DMS114 treated with DMSO at 0.1 percent for 48 hours (cell line): ENCODE measurements at regions not wholly inside any gene's neighbourhood (a gene's known extent, or its start where the extent isn't known, plus 50 kb on each side); places are given as distances from the start of the nearest gene placed in this dataset.
"Not testable (repeated sequence)": the region's sequence is repeated elsewhere in the genome, so short reads cannot be mapped to it uniquely, and the experiment has no call there.

Experiments used
- DNase-seq: peaks from one replicate; lab custom pipeline; 2025; ENCODE audit not compliant: unreplicated experiment; lab: John Stamatoyannopoulos, UW

- no peak for DNase-seq
These were observed 821.5 kb downstream of the EFNA5 start for GRCh38 chr5:106849266-106849665.

DNA sequence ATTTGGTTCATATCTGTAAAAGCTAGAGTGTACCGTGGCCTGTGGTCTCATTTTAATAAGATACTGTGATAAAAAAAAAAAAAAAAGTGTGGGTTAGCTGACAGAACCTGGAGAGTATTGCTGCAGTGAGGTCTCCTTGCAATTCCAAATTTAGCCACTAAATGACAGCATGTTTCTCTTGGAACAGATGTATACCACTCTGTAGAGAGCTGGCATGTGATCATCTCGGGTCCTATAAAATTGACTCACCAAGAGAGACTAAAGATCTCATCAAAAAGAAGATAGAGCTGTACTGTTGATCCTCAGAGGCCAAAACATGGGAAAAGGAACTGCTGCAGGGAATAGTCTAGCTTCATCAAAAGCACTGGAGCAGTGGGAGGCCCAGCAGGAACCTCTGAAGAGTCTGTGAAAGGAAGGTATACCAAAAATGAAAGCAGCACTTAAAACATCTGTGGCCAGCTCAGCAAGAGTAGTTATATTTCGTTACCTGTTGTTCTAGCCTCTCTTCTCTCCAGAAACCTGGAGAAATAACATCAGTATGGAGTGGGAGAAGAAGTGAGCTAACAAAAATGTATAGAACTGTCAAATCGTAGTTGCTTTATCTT, 826.8 kb downstream of the EFNA5 start:
- DNase-seq = no peak

- DNase-seq = no peak
These were observed 837.2 kb downstream of the EFNA5 start for GRCh38 chr5:106833517-106833916.

GRCh38 chr5:106827061-106827460, 843.7 kb downstream of the EFNA5 start:
- no peak for DNase-seq

DNA sequence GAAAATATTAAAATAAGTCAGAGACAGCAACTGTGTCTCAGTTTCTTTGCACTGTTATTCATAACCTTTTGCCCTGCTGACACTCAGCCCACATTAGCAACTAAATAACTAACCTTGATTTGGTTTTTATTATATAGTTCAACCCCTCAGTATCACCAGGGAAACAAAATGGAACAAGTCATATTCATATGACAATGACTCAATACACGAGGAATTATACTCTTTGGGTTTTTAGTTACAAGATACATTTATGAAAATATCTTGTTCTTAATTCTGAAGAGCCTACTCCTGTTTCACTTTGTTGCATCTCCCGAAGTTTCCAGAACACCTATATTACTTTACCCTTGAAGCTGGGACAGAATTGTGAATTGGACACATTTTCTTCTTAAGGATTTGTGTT, 845.4 kb downstream of the EFNA5 start:
- no peak for DNase-seq

DNA sequence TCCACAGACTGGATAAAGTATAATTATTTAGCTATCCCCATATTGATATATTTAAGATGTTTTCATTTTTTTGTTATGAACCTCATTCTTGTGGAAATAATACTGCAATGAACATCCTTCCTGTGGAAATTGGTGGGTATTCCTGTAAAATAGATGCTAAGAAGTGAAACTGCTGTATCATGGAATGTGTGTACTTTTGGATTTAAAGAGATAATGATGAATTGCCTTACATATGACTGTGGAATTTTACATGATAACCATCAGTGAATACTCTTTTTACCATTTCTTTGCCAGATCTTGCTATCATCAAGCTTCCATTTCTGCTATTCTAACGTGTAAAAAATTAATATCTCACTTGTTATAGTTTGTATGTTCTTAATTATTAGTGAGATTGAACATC, 847.9 kb downstream of the EFNA5 start:
- DNase-seq = no peak

- no peak for DNase-seq
These were observed 852.2 kb downstream of the EFNA5 start for GRCh38 chr5:106818552-106818951.

DNA sequence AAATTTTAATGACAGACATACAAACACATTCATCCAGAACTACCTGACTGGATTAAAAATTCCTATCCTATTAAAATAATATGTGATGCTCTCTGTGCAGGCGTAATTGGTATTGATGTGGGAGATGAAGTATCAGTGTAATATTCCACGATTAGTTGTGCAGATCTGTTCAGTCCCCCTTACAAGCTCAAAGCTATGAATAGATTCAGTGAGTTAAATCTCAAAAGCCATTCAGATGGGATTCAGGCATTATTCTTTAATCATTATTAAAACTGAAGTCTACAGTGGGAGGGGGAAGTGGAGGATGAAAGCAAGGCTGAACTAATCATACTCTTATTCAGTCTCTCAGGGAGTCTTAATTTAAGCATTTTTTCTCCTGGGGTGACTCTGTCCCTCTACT, 855.8 kb downstream of the EFNA5 start:
- DNase-seq = no peak

- DNase-seq = no peak
These were observed 869.2 kb downstream of the EFNA5 start for GRCh38 chr5:106801554-106801953.

GRCh38 chr5:106797996-106798395, 872.7 kb downstream of the EFNA5 start:
- DNase-seq = no peak

- no peak for DNase-seq
These were observed 874.7 kb downstream of the EFNA5 start for GRCh38 chr5:106796081-106796480.

- DNase-seq = no peak
These were observed 885.9 kb downstream of the EFNA5 start for GRCh38 chr5:106784846-106785245.

DNA sequence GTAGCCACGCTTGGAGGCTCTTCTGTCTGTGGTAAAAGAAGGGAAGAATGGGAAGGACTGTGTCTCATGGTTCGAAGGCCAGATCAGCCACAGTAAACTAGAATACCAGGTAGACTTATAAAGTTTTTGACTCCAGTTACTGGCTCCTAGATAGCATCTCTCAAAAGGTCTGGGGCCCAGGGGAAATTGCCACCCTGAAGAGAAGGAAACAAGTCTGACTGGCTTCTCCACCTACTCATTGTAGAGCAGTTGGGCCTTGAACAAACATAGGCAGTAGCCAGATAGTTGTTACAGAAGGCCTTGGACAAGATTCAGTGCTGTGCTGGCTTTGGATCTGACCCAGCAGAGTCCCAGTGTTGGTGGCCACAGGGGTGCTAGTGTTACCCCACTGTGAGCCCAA, 890.4 kb downstream of the EFNA5 start:
- DNase-seq = no peak

DNA sequence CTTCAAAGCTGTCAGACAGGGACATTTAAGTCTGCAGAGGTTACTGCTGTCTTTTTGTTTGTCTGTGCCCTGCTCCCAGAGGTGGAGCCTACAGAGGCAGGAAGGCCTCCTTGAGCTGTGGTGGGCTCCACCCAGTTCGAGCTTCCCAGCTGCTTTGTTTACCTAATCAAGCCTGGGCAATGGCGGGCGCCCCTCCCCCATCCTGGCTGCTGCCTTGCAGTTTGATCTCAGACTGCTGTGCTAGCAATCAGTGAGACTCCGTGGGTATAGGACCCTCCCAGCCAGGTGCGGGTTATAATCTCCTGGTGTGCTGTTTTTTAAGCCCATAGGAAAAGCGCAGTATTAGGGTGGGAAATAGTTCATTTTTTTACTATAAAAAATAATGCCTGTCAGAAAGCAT, 894.2 kb downstream of the EFNA5 start:
- DNase-seq = not testable (repeated sequence)

- no peak for DNase-seq
These were observed 902.3 kb downstream of the EFNA5 start for GRCh38 chr5:106768392-106768791.

GRCh38 chr5:106766916-106767315, 903.8 kb downstream of the EFNA5 start:
- DNase-seq = no peak

- DNase-seq = no peak
These were observed 911.2 kb downstream of the EFNA5 start for GRCh38 chr5:106759581-106759980.

GRCh38 chr5:106759152-106759551, 911.6 kb downstream of the EFNA5 start:
- DNase-seq = no peak

GRCh38 chr5:106757672-106758071, 913.1 kb downstream of the EFNA5 start:
- DNase-seq = no peak

- DNase-seq = no peak
These were observed 914.9 kb downstream of the EFNA5 start for GRCh38 chr5:106755789-106756188.

GRCh38 chr5:106755066-106755465, 915.7 kb downstream of the EFNA5 start:
- no peak for DNase-seq

- DNase-seq = no peak
These were observed 920.9 kb downstream of the EFNA5 start for GRCh38 chr5:106749826-106750225.

- no peak for DNase-seq
These were observed 931.6 kb downstream of the EFNA5 start for GRCh38 chr5:106739127-106739526.

DNA sequence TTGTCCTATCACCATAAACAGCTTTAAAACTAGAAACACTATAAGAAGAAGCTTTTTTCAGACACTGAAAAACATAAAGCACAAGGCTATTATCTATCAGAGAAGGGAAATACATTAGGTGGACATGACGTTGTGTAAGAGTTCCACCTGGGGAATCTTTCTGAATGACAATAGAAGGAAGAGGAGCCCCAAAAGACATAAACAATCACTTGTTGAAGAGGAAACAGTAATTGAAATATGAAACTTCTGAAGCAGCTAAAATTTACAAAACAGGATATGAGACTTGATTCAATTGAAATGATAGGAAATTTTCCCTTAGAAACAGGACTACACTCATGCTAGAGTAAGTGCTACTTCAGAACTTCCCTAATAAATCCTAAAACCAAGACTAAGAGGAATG, 933.6 kb downstream of the EFNA5 start:
- no peak for DNase-seq
